ENCODE measurements at regions not wholly inside any gene's neighbourhood (a gene's known extent, or its start where the extent isn't known, plus 50 kb on each side); places are given as distances from the start of the nearest gene placed in this dataset.
"Not testable (repeated sequence)": the region's sequence is repeated elsewhere in the genome, so short reads cannot be mapped to it uniquely, and the experiment has no call there.

GRCh38 chr2:84115173-84115857 lies 343.8 kb downstream of the SUCLG1 start:
- H3K4me1 Mint-ChIP-seq (ENCODE audit: low read depth): no peaks in the 10 kb centered on the region

GRCh38 chr2:84103816-84104527 lies 355.1 kb downstream of the SUCLG1 start:
- H3K27ac Mint-ChIP-seq; H3K27me3 Mint-ChIP-seq; H3K9me3 Mint-ChIP-seq; intact Hi-C loops (cut with micrococcal nuclease); H3K4me3 Mint-ChIP-seq; POLR2A ChIA-PET; ATAC-seq; H3K4me1 Mint-ChIP-seq (ENCODE audit: low read depth); DNase-seq; H3K36me3 Mint-ChIP-seq (ENCODE audit: low read depth); CTCF ChIA-PET: not testable (repeated sequence)

More at GRCh38 chr2:84115173-84115857, 343.8 kb downstream of the SUCLG1 start:
- Mint-ChIP-seq H3K27ac (no peak overlapping the region), H3K4me3 (no peak overlapping the region), H3K27me3 (no peaks in the 10 kb centered on the region), H3K9me3 (no peaks in the 10 kb centered on the region), H3K36me3 (ENCODE audit: low read depth) (no peaks in the 10 kb centered on the region)
- DNase-seq (no peak), ATAC-seq (no peak)
- POLR2A ChIA-PET: no interaction called here
- no peak for TF ChIP-seq CTCF (IDR thresholded peaks at IDR 0.05)
- CTCF ChIA-PET: no interaction called here
- intact Hi-C loops (cut with micrococcal nuclease): no loop called here

GRCh38 chr2:84102274-84102673 lies 356.8 kb downstream of the SUCLG1 start:
- ChIA-PET POLR2A (no interaction called here), CTCF (no interaction called here)
- no peak overlapping the region for H3K27ac Mint-ChIP-seq
- H3K36me3 Mint-ChIP-seq (ENCODE audit: low read depth): no peaks in the 10 kb centered on the region
- no peak for TF ChIP-seq CTCF (IDR thresholded peaks at IDR 0.05)
- intact Hi-C loops (cut with micrococcal nuclease): no loop called here
- ATAC-seq (no peak), DNase-seq (no peak)
- H3K4me1 Mint-ChIP-seq (ENCODE audit: low read depth): no peaks in the 10 kb centered on the region
- peaks cover 6% of the 10 kb centered on the region for H3K9me3 Mint-ChIP-seq
- no peak overlapping the region for H3K4me3 Mint-ChIP-seq
- peaks cover 6% of the 10 kb centered on the region for H3K27me3 Mint-ChIP-seq

- Mint-ChIP-seq H3K4me3 (no peak overlapping the region), H3K9me3 (peaks cover 5% of the 10 kb centered on the region), H3K4me1 (ENCODE audit: low read depth) (no peaks in the 10 kb centered on the region), H3K27me3 (peaks cover 6% of the 10 kb centered on the region), H3K27ac (no peak overlapping the region), H3K36me3 (ENCODE audit: low read depth) (no peaks in the 10 kb centered on the region)
- no peak for TF ChIP-seq CTCF (IDR thresholded peaks at IDR 0.05)
- intact Hi-C loops (cut with micrococcal nuclease): no loop called here
- CTCF ChIA-PET: no interaction called here
- POLR2A ChIA-PET: no interaction called here
- ATAC-seq: no peak
- no peak for DNase-seq
These were observed 370.4 kb downstream of the SUCLG1 start for GRCh38 chr2:84088656-84089055.

GRCh38 chr2:84085562-84085961 lies 373.5 kb downstream of the SUCLG1 start:
- intact Hi-C loops (cut with micrococcal nuclease): no loop called here
- CTCF ChIA-PET: no interaction called here
- H3K27me3 Mint-ChIP-seq: peaks cover 6% of the 10 kb centered on the region
- ATAC-seq (no peak), DNase-seq (no peak)
- TF ChIP-seq CTCF (IDR thresholded peaks at IDR 0.05): no peak
- no peaks in the 10 kb centered on the region for H3K36me3 Mint-ChIP-seq (ENCODE audit: low read depth)
- H3K27ac Mint-ChIP-seq: no peak overlapping the region
- H3K9me3 Mint-ChIP-seq: no peaks in the 10 kb centered on the region
- no peaks in the 10 kb centered on the region for H3K4me1 Mint-ChIP-seq (ENCODE audit: low read depth)
- POLR2A ChIA-PET: no interaction called here
- no peak overlapping the region for H3K4me3 Mint-ChIP-seq

All from activated CD8-positive, alpha-beta T cell treated with anti-CD3 and anti-CD28 coated beads for 36 hours (primary cell).